SH-SY5Y (cell line): ENCODE measurements at regions not wholly inside any gene's neighbourhood (a gene's known extent, or its start where the extent isn't known, plus 50 kb on each side); places are given as distances from the start of the nearest gene placed in this dataset.

Experiments
- GATA2 ChIP-seq: IDR thresholded peaks from 2 replicates; pipeline ENCODE4 v1.6.1; 2011; ENCODE audit warnings: mild to moderate bottlenecking, low read depth, low read length
- GATA3 ChIP-seq: IDR thresholded peaks from 2 replicates; pipeline ENCODE4 v1.6.1; 2011; ENCODE audit warnings: low read depth, mild to moderate bottlenecking, low read length, moderate library complexity

- TF ChIP-seq GATA2 (no peak), GATA3 (no peak)
Measured at GRCh38 chr20:37590938-37591490, 63.3 kb upstream of the BLCAP start.
